GM12878 (cell line): ENCODE measurements at regions not wholly inside any gene's neighbourhood (a gene's known extent, or its start where the extent isn't known, plus 50 kb on each side); places are given as distances from the start of the nearest gene placed in this dataset.

Source experiments
- ATAC-seq: fragments of 200-7000 bp; cut with Tn5 transposase; 3 replicates; pipeline ENCODE4 v1.9.1; 2020; ENCODE audit warnings: mild to moderate bottlenecking, moderate library complexity
- BruUV-seq: library from RNA; stranded (reverse); fragments of 400-500 nt; replicated peaks from 2 replicates; lab custom pipeline; 2021; lab: Mats Ljungman, UMichigan
- CTCF ChIA-PET: fragments of 300-600 bp; sonication (Branson Sonifier 250); formaldehyde crosslinking; extraction: SDS; loops from one replicate; lab custom pipeline; 2021; ENCODE audit warnings: inconsistent platforms; lab: Yijun Ruan, JAX
- POLR2A ChIA-PET: fragments of 350-600 bp; formaldehyde crosslinking; extraction: SDS; loops from one replicate; lab custom pipeline; 2021; ENCODE audit warnings: inconsistent platforms; lab: Charles Lee
- RAD21 ChIA-PET: fragments of 300-600 bp; sonication (Branson Sonifier 250); formaldehyde crosslinking; loops from one replicate; lab custom pipeline; 2023; ENCODE audit warnings: antibody characterized with exemption; ENCODE audit not compliant: unreplicated experiment; lab: Charles Lee
- SMC1A ChIA-PET: fragments of 300-600 bp; sonication (Branson Sonifier 250); formaldehyde crosslinking; loops from one replicate; lab custom pipeline; 2023; ENCODE audit not compliant: unreplicated experiment, uncharacterized antibody; lab: Charles Lee
- DNase-seq: peaks from one replicate; pipeline ENCODE4 v3.0.0-alpha.2; 2011; ENCODE audit warnings: low read depth, low spot score
- FAIRE-seq: peaks from 3 replicates; lab custom pipeline; 2011; peaks lifted over from hg19 to GRCh38; lab: Jason Lieb, UNC
- H2AFZ ChIP-seq: 2 replicates; pipeline ENCODE4 v1.6.0; 2011; ENCODE audit warnings: low read depth, low read length, control low read depth; ENCODE audit not compliant: control insufficient read depth
- H3K27ac ChIP-seq: 2 replicates; pipeline ENCODE4 v1.5.1; 2011; ENCODE audit warnings: control low read depth; ENCODE audit not compliant: control insufficient read depth, insufficient read depth
- H3K27me3 ChIP-seq, 2 experiments: replicated peaks in 1 of 2; 2 replicates each; pipeline versions ENCODE4 v1.6.0 to v1.6.1; 2011; ENCODE audit warnings: low read length in 1 of 2; ENCODE audit not compliant: control insufficient read depth in 2 of 2, insufficient read depth in 2 of 2
- H3K36me3 ChIP-seq, 2 experiments: 2 replicates each; pipeline ENCODE4 v1.5.1; 2011; ENCODE audit warnings: low read length in 1 of 2; ENCODE audit not compliant: control insufficient read depth in 2 of 2, insufficient read depth in 2 of 2
- H3K4me1 ChIP-seq: 2 replicates; pipeline ENCODE4 v1.6.1; 2011; ENCODE audit warnings: mild to moderate bottlenecking, low read length, moderate library complexity, mixed read lengths; ENCODE audit not compliant: control insufficient read depth, insufficient read depth
- H3K4me2 ChIP-seq: 2 replicates; pipeline ENCODE4 v1.6.0; 2011; ENCODE audit warnings: control low read depth; ENCODE audit not compliant: control insufficient read depth, insufficient read depth
- H3K4me3 ChIP-seq: fragments of 200-600 bp; sonication (generic); 2 replicates; pipeline ENCODE4 v1.5.1; 2016
- H3K79me2 ChIP-seq: 2 replicates; pipeline ENCODE4 v1.6.0; 2011; ENCODE audit warnings: low read length; ENCODE audit not compliant: control insufficient read depth, insufficient read depth
- H3K9ac ChIP-seq: 2 replicates; pipeline ENCODE4 v1.8.0; 2011; ENCODE audit warnings: low read length, control low read depth, mixed read lengths; ENCODE audit not compliant: control insufficient read depth, insufficient read depth
- H3K9me3 ChIP-seq: replicated peaks from 3 replicates; pipeline ENCODE4 v1.5.1; 2011; ENCODE audit warnings: mild to moderate bottlenecking, low read length; ENCODE audit not compliant: control insufficient read depth, insufficient read depth
- H4K20me1 ChIP-seq: 2 replicates; pipeline ENCODE4 v1.6.0; 2011; ENCODE audit not compliant: control insufficient read depth, insufficient read depth
- CREM ChIP-seq: IDR thresholded peaks from 2 replicates; pipeline ENCODE4 v1.6.1; 2014; ENCODE audit warnings: antibody characterized with exemption, low read depth
- NFYB ChIP-seq: IDR thresholded peaks from 2 replicates; pipeline ENCODE4 v1.6.1; 2011; ENCODE audit warnings: low read depth, mild to moderate bottlenecking, low read length, improper control_type of control experiment, moderate library complexity; ENCODE audit not compliant: insufficient read depth
- TAF1 ChIP-seq: IDR thresholded peaks from 2 replicates; pipeline ENCODE4 v1.6.1; 2011; ENCODE audit warnings: mild to moderate bottlenecking, low read depth, low read length, borderline replicate concordance
- WGBS: methylation state at CpG from one replicate; pipeline ENCODE4 v1.1.6; 2016; ENCODE audit warnings: low lambda C conversion rate; ENCODE audit not compliant: insufficient replicate concordance, insufficient coverage; ENCODE audit errors: missing lambda C conversion rate; 5-methylcytosine and 5-hydroxymethylcytosine counted together
- in situ Hi-C: fragments of 300-500 bp; cut with MboI; formaldehyde crosslinking; loops from 9 replicates; pipeline ENCODE4 v1.14.3; 2018; ENCODE audit warnings: mixed read lengths
- intact Hi-C: fragments of 100-400 bp; cut with micrococcal nuclease; formaldehyde crosslinking; loops from one replicate; pipeline ENCODE4 v1.14.2; 2022; ENCODE audit not compliant: unreplicated experiment

GRCh38 chr14:75361751-75362433, 65.9 kb upstream of the JDP2 start (continued):
- no peak for TF ChIP-seq CREM

GRCh38 chr14:75363130-75363529, 64.7 kb upstream of the JDP2 start:
- Histone ChIP-seq H3K27ac (no peak overlapping the region), H3K79me2 (no peaks in the 10 kb centered on the region), H3K4me1 (0 out of 2 replicates have a peak, but pooled peaks cover 3% of the 10 kb centered on the region), H3K4me2 (no peak overlapping the region), H3K9me3 (no peaks in the 10 kb centered on the region), H3K36me3 (no peaks in the 10 kb centered on the region), H3K4me3 (no peak overlapping the region), H2AFZ (peak overlapping the region; percentile 42; the same call in 1 of the 2 replicates), H3K27me3 (no peaks in the 10 kb centered on the region), H4K20me1 (no peaks in the 10 kb centered on the region), H3K9ac (no peak overlapping the region)
- intact Hi-C loops (no loop called here), in situ Hi-C loops (no loop called here)
- TF ChIP-seq NFYB (peak; percentile 50; the same call in 1 of the 2 replicates), TAF1 (no peak)
- WGBS = 89% methylated on average over 5 of the region's 5 CpGs
- ChIA-PET RAD21 (interaction anchor here (0.6 kb wide), 1 partner anchor 9 kb away, joined by 3 read pairs; no protein-coding TSS in a partner anchor), CTCF (interaction anchor here (1.3 to 2.0 kb wide), 2 partner anchors 12 to 91 kb away, joined by 6 to 8 read pairs; no protein-coding TSS in a partner anchor), POLR2A (interaction anchor here (0.6 to 1.0 kb wide), 3 partner anchors 72 to 734 kb away, joined by 3 to 4 read pairs (median 3); partner anchors contain the start of genes ERG28 and TTLL5), SMC1A (interaction anchor here (0.7 to 2.3 kb wide), 8 partner anchors 12 to 124 kb away, joined by 3 to 8 read pairs (median 4); no protein-coding TSS in a partner anchor)
- ATAC-seq = no peak
- DNase-seq = no peak
- peak; percentile 23 for FAIRE-seq
- no TSS peak for BruUV-seq
